Panc1 (cell line): ENCODE measurements at regions not wholly inside any gene's neighbourhood (a gene's known extent, or its start where the extent isn't known, plus 50 kb on each side); places are given as distances from the start of the nearest gene placed in this dataset.

Source experiments
- ATAC-seq: fragments of 200-7000 bp; cut with Tn5 transposase; 2 replicates; pipeline ENCODE4 v1.9.1; 2020; ENCODE audit warnings: mild to moderate bottlenecking, moderate library complexity
- BruUV-seq: library from RNA; stranded (reverse); fragments of 400-500 nt; replicated peaks from 2 replicates; lab custom pipeline; 2021; lab: Mats Ljungman, UMichigan
- CTCF ChIA-PET: fragments of 300-600 bp; sonication (Branson Sonifier 250); formaldehyde crosslinking; loops from one replicate; lab custom pipeline; 2022; ENCODE audit warnings: antibody characterized with exemption; lab: Charles Lee
- POLR2A ChIA-PET: fragments of 300-600 bp; sonication (Branson Sonifier 250); formaldehyde crosslinking; loops from one replicate; lab custom pipeline; 2022; ENCODE audit warnings: antibody characterized with exemption; lab: Charles Lee
- DNase-seq: peaks from one replicate; pipeline ENCODE4 v3.0.0-alpha.2; 2010; ENCODE audit warnings: low read depth, low spot score
- H3K27ac ChIP-seq: 2 replicates; pipeline ENCODE4 v1.5.1; 2011; ENCODE audit warnings: mild to moderate bottlenecking, low read length, inconsistent platforms
- H3K27me3 ChIP-seq: fragments of 200-500 bp; sonication (Bioruptor generic); 2 replicates; pipeline ENCODE4 v1.6.0; 2014; ENCODE audit warnings: low read length, inconsistent platforms; ENCODE audit not compliant: control insufficient read depth, insufficient read depth
- H3K36me3 ChIP-seq: fragments of 200-500 bp; sonication (Bioruptor generic); 2 replicates; pipeline ENCODE4 v1.5.1; 2014; ENCODE audit warnings: inconsistent platforms, mild to moderate bottlenecking, low read length, moderate library complexity; ENCODE audit not compliant: control insufficient read depth, insufficient read depth
- H3K4me1 ChIP-seq: 2 replicates; pipeline ENCODE4 v1.5.1; 2011; ENCODE audit warnings: inconsistent platforms, mild to moderate bottlenecking, low read length, moderate library complexity; ENCODE audit not compliant: control insufficient read depth, insufficient read depth
- H3K4me3 ChIP-seq, 2 experiments: 2 replicates each; pipeline ENCODE4 v1.5.1; 2011 to 2012; ENCODE audit warnings: low read depth in 2 of 2, low read length in 2 of 2, mild to moderate bottlenecking in 2 of 2, inconsistent platforms in 1 of 2, moderate library complexity in 1 of 2
- H3K9me3 ChIP-seq: fragments of 200-500 bp; sonication (Bioruptor generic); 2 replicates; pipeline ENCODE4 v1.5.1; 2014; ENCODE audit warnings: low read depth, mild to moderate bottlenecking, inconsistent platforms, low read length, moderate library complexity; ENCODE audit not compliant: control insufficient read depth, insufficient read depth
- POLR2AphosphoS5 ChIP-seq: IDR thresholded peaks from 2 replicates; pipeline ENCODE4 v1.6.1; 2012; ENCODE audit warnings: mild to moderate bottlenecking, low read depth, low read length, moderate library complexity
- SIN3A ChIP-seq: IDR thresholded peaks from 2 replicates; pipeline ENCODE4 v1.6.1; 2012; ENCODE audit warnings: low read depth, mild to moderate bottlenecking, low read length, moderate library complexity, borderline replicate concordance; ENCODE audit not compliant: insufficient read depth
- TCF7L2 ChIP-seq: IDR thresholded peaks from 2 replicates; pipeline ENCODE4 v1.6.1; 2011; ENCODE audit warnings: mild to moderate bottlenecking, low read depth, low read length, inconsistent platforms
- in situ Hi-C: cut with HindIII; loops from 2 replicates; pipeline ENCODE4 v1.10.0; 2016; ENCODE audit warnings: low sequenced_read_pairs, low pct_unique_long_range_greater_than_20kb
- intact Hi-C: fragments of 100-400 bp; cut with micrococcal nuclease; formaldehyde crosslinking; loops from one replicate; pipeline ENCODE4 v1.10.0; 2022; ENCODE audit not compliant: unreplicated experiment
- TF ChIP-seq, protein P1 (sequence below), 2 experiments: IDR thresholded peaks; 2 replicates each; pipeline ENCODE4 v1.6.1; 2011 to 2012; ENCODE audit warnings: low read depth in 2 of 2, control low read depth in 1 of 2, low read length in 1 of 2, mild to moderate bottlenecking in 1 of 2, moderate library complexity in 1 of 2; ENCODE audit not compliant: insufficient read depth in 1 of 2
- TF ChIP-seq, protein P2 (sequence below): fragments of 450-650 bp; IDR thresholded peaks from 2 replicates; pipeline ENCODE4 v1.5.1; 2017; ENCODE audit warnings: mild to moderate bottlenecking

DNA sequence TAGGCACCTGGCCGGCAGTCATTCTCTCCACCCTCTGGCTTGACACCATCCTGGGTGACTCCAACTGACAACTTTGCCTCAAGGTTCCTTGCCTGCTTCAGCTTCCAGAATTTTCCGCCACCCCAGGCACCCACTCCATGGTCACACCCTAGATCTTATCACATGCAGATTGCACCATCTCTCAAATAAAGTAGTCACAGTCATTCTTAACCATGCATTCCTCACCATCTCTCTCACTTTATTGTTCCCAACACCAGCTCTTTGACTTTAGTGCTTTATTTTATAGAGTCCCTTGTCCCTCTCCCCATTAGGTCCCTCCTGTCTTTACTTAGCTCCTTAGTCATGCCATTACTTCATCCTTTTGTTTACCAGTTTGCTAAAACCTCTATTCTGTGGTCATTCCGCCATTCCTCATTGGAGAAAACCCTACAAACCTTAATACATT is 351.7 kb downstream of the SPRY2 start:
- ATAC-seq: no peak
- H3K9me3 ChIP-seq: no peaks in the 10 kb centered on the region
- H3K27ac ChIP-seq: no peak overlapping the region
- in situ Hi-C loops (no loop called here), intact Hi-C loops (no loop called here)
- POLR2A ChIA-PET: no interaction called here
- no peaks in the 10 kb centered on the region for H3K27me3 ChIP-seq
- DNase-seq: no peak
- TF ChIP-seq, protein P1, sequence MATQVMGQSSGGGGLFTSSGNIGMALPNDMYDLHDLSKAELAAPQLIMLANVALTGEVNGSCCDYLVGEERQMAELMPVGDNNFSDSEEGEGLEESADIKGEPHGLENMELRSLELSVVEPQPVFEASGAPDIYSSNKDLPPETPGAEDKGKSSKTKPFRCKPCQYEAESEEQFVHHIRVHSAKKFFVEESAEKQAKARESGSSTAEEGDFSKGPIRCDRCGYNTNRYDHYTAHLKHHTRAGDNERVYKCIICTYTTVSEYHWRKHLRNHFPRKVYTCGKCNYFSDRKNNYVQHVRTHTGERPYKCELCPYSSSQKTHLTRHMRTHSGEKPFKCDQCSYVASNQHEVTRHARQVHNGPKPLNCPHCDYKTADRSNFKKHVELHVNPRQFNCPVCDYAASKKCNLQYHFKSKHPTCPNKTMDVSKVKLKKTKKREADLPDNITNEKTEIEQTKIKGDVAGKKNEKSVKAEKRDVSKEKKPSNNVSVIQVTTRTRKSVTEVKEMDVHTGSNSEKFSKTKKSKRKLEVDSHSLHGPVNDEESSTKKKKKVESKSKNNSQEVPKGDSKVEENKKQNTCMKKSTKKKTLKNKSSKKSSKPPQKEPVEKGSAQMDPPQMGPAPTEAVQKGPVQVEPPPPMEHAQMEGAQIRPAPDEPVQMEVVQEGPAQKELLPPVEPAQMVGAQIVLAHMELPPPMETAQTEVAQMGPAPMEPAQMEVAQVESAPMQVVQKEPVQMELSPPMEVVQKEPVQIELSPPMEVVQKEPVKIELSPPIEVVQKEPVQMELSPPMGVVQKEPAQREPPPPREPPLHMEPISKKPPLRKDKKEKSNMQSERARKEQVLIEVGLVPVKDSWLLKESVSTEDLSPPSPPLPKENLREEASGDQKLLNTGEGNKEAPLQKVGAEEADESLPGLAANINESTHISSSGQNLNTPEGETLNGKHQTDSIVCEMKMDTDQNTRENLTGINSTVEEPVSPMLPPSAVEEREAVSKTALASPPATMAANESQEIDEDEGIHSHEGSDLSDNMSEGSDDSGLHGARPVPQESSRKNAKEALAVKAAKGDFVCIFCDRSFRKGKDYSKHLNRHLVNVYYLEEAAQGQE (IDR thresholded peaks at IDR 0.05; ENCODE audit: insufficient read depth in 1 of 2, low read depth in 2 of 2, low read length in 1 of 2): no peak
- BruUV-seq: no TSS peak
- no peaks in the 10 kb centered on the region for H3K4me1 ChIP-seq
- CTCF ChIA-PET: no interaction called here
- no peak overlapping the region for H3K4me3 ChIP-seq
- no peaks in the 10 kb centered on the region for H3K36me3 ChIP-seq

DNA sequence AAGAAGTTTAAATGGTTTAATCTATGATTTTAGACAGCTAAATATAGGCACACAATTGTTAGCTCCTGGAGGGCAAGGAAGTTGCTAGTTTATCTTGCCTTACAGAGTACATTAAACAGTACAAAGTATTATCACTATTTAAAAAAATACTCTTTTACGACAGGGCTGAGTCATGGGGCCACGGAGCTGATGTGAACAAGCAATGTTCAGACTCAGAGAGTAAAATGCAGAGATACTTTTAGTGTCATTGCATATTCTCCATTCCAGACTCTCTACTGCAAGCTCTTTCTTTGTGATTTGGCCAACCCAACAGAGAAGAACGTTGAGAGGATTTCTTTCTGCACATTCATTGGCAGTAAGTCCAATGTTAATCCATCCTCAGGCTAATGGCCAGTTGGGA is 352.4 kb downstream of the SPRY2 start:
- POLR2A ChIA-PET: no interaction called here
- ATAC-seq: no peak
- in situ Hi-C loops: no loop called here
- intact Hi-C loops: no loop called here
- no peaks in the 10 kb centered on the region for H3K9me3 ChIP-seq
- H3K36me3 ChIP-seq: no peaks in the 10 kb centered on the region
- H3K27ac ChIP-seq: no peak overlapping the region
- TF ChIP-seq TCF7L2 (no peak), SIN3A (no peak), POLR2AphosphoS5 (no peak)
- TF ChIP-seq, protein P2, sequence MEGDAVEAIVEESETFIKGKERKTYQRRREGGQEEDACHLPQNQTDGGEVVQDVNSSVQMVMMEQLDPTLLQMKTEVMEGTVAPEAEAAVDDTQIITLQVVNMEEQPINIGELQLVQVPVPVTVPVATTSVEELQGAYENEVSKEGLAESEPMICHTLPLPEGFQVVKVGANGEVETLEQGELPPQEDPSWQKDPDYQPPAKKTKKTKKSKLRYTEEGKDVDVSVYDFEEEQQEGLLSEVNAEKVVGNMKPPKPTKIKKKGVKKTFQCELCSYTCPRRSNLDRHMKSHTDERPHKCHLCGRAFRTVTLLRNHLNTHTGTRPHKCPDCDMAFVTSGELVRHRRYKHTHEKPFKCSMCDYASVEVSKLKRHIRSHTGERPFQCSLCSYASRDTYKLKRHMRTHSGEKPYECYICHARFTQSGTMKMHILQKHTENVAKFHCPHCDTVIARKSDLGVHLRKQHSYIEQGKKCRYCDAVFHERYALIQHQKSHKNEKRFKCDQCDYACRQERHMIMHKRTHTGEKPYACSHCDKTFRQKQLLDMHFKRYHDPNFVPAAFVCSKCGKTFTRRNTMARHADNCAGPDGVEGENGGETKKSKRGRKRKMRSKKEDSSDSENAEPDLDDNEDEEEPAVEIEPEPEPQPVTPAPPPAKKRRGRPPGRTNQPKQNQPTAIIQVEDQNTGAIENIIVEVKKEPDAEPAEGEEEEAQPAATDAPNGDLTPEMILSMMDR: no peak
- TF ChIP-seq, protein P1 (IDR thresholded peaks at IDR 0.05; ENCODE audit: insufficient read depth in 1 of 2, low read depth in 2 of 2, low read length in 1 of 2): no peak
- no TSS peak for BruUV-seq
- no peaks in the 10 kb centered on the region for H3K27me3 ChIP-seq
- CTCF ChIA-PET: no interaction called here
- DNase-seq: no peak
- no peak overlapping the region for H3K4me3 ChIP-seq
- H3K4me1 ChIP-seq: no peaks in the 10 kb centered on the region
